Heart left ventricle (tissue), 16 donors: ENCODE measurements at regions not wholly inside any gene's neighbourhood (a gene's known extent, or its start where the extent isn't known, plus 50 kb on each side); places are given as distances from the start of the nearest gene placed in this dataset.

Source experiments
- ATAC-seq, 4 donors: fragments of 200-7000 bp; cut with Tn5 transposase; one replicate each; pipeline ENCODE4 v1.9.1; 2020 to 2022; ENCODE audit warnings: moderate library complexity in 4 of 4, mild to moderate bottlenecking in 3 of 4, moderate number of reproducible peaks in 1 of 4
- DNase-seq, 5 donors: peaks; one replicate each; pipeline ENCODE4 v3.0.0-alpha.2; 2020
- H3K27ac ChIP-seq, 12 donors: fragments of 200-600 bp; sonication (generic) in 4 of 12; one replicate each; pipeline versions ENCODE4 v1.5.0 to v1.8.0; 2016 to 2022; ENCODE audit warnings: mild to moderate bottlenecking in 2 of 12
- H3K27me3 ChIP-seq, 9 donors: fragments of 200-600 bp; sonication (generic) in 2 of 9; one replicate each; pipeline versions ENCODE4 v1.5.1 to v1.8.0; 2016 to 2022; ENCODE audit warnings: mild to moderate bottlenecking in 3 of 9
- H3K36me3 ChIP-seq, 9 donors: fragments of 200-600 bp; sonication (generic) in 2 of 9; one replicate each; pipeline versions ENCODE4 v1.5.0 to v1.8.0; 2018 to 2022; ENCODE audit warnings: mild to moderate bottlenecking in 2 of 9
- H3K4me1 ChIP-seq, 12 donors: fragments of 200-600 bp; sonication (generic) in 4 of 12; one replicate each; pipeline versions ENCODE4 v1.5.0 to v1.8.0; 2016 to 2022; ENCODE audit warnings: mild to moderate bottlenecking in 3 of 12
- H3K4me3 ChIP-seq, 12 donors: fragments of 200-600 bp; sonication (generic) in 4 of 12; one replicate each; pipeline versions ENCODE4 v1.5.0 to v1.8.0; 2017 to 2022; ENCODE audit warnings: mild to moderate bottlenecking in 9 of 12, moderate library complexity in 4 of 12
- H3K9me3 ChIP-seq, 12 donors: fragments of 200-600 bp; sonication (generic) in 4 of 12; one replicate each; pipeline versions ENCODE4 v1.5.0 to v1.8.0; 2016 to 2022; ENCODE audit warnings: mild to moderate bottlenecking in 1 of 12
- CTCF ChIP-seq, 12 donors: fragments of 200-600 bp; sonication (generic) in 4 of 12; IDR thresholded peaks; one replicate each; pipeline versions ENCODE4 v1.5.0 to v1.8.0; 2018 to 2022; ENCODE audit warnings: antibody characterized with exemption in 12 of 12, mild to moderate bottlenecking in 5 of 12
- POLR2A ChIP-seq, 2 donors: fragments of 450-650 bp; IDR thresholded peaks; one replicate each; pipeline ENCODE4 v1.6.1; 2017; ENCODE audit warnings: antibody characterized with exemption in 2 of 2, mild to moderate bottlenecking in 2 of 2, moderate library complexity in 2 of 2
- WGBS, 4 donors: extraction: QIAGEN DNeasy Blood & Tissue Kit in 2 of 4; methylation state at CpG; one replicate each; pipeline versions ENCODE4 v1.1.5 to v1.1.7; 2013 to 2018; 5-methylcytosine and 5-hydroxymethylcytosine counted together
- intact Hi-C, 10 donors: fragments of 100-400 bp; cut with DNase I; formaldehyde crosslinking; loops; one replicate each; pipeline versions ENCODE4 v1.11.1 to v1.14.2; 2022
- donor health status: ischemic (EF 13 %, LVEDD 7.1; RV severe dilation, severe dysfunction).
- donor health status: healthy with polysubstance abuse.
- donor health status: DM: no; HTN: yes; CAD: no.
- donor health status: DM: no; HTN: no; CAD: no.
- donor health status: ischemic (EF 25% LVEDD 6.9; RV normal size, moderate dysfunction).
- donor health status: ischemic (EF 25% LVEDD 5.7; RV mildly dilated, moderate dysfunction).
- donor health status: healthy.
- donor health status: DM: yes; HTN: yes; CAD: no.
- donor health status: ischemic (EF 35%, LVEDD 5.7; RV mildly dilated, moderate dysfunction).
- donor health status: nonischemic (EF 11% LVEDD 7.7; RV severe dilation, severe dysfunction).
- donor health status: DM: yes; HTN: yes; CAD: no.
- donor health status: PGD.
- donor health status: ischemic (EF 29% LVEDD 5.4; RV normal size, mild dysfunction).
- donor health status: nonischemic (EF 23%, LVEDD 6.1; RV moderate dilation, normal function).

GRCh38 chr2:59804732-59805131 is 748.7 kb downstream of the BCL11A start:
- no peak for ATAC-seq
- Histone ChIP-seq H3K27me3 (no peaks in the 10 kb centered on the region), H3K36me3 (no peaks in the 10 kb centered on the region), H3K27ac (no peak overlapping the region), H3K4me1 (no peaks in the 10 kb centered on the region), H3K9me3 (peaks cover 0 to 12% (median 0%) of the 10 kb centered on the region in 12 donors), H3K4me3 (no peak overlapping the region)
- TF ChIP-seq POLR2A (IDR thresholded peaks at IDR 0.05), result no peak
- no peak for TF ChIP-seq CTCF (IDR thresholded peaks at IDR 0.05)
- 41 to 48% (median 45%) methylated on average over 6 of the region's 6 CpGs for WGBS, 4 donors
- DNase-seq, result no peak
- intact Hi-C loops, result no loop called here

- no peak for TF ChIP-seq POLR2A (IDR thresholded peaks at IDR 0.05)
- no peak for TF ChIP-seq CTCF (IDR thresholded peaks at IDR 0.05)
- intact Hi-C loops, result no loop called here
- Histone ChIP-seq H3K36me3 (no peaks in the 10 kb centered on the region), H3K9me3 (peaks cover 0 to 15% (median 0%) of the 10 kb centered on the region in 12 donors), H3K27me3 (no peaks in the 10 kb centered on the region), H3K27ac (no peak overlapping the region), H3K4me1 (no peaks in the 10 kb centered on the region), H3K4me3 (no peak overlapping the region)
- ATAC-seq (no peak), DNase-seq (no peak)
- 73 to 86% (median 79%) methylated on average over 8 of the region's 8 CpGs for WGBS, 4 donors
Observed at GRCh38 chr2:59803586-59803985, 749.9 kb downstream of the BCL11A start.

- no peak overlapping the region for H3K4me3 ChIP-seq
- no peak for TF ChIP-seq POLR2A (IDR thresholded peaks at IDR 0.05)
- TF ChIP-seq CTCF (IDR thresholded peaks at IDR 0.05), result no peak
- H3K4me1 ChIP-seq, result no peaks in the 10 kb centered on the region
- no peaks in the 10 kb centered on the region for H3K27me3 ChIP-seq
- no peak overlapping the region for H3K27ac ChIP-seq
- peaks cover 0 to 23% (median 0%) of the 10 kb centered on the region in 12 donors for H3K9me3 ChIP-seq
- 84 to 95% (median 90%) methylated on average over 9 of the region's 9 CpGs for WGBS, 4 donors
- no peaks in the 10 kb centered on the region for H3K36me3 ChIP-seq
- ATAC-seq (no peak), DNase-seq (no peak)
- intact Hi-C loops, result no loop called here
Observed at GRCh38 chr2:59798687-59799232, 754.7 kb downstream of the BCL11A start.

- H3K9me3 ChIP-seq, result peaks cover 0 to 13% (median 0%) of the 10 kb centered on the region in 12 donors
- H3K4me1 ChIP-seq, result no peaks in the 10 kb centered on the region
- H3K4me3 ChIP-seq, result no peak overlapping the region
- no peak for DNase-seq
- H3K27me3 ChIP-seq, result no peaks in the 10 kb centered on the region
- intact Hi-C loops, result no loop called here
- no peaks in the 10 kb centered on the region for H3K36me3 ChIP-seq
- WGBS, 4 donors, result 81 to 84% (median 83%) methylated on average over 12 of the region's 12 CpGs
- H3K27ac ChIP-seq, result no peak overlapping the region
- TF ChIP-seq CTCF (IDR thresholded peaks at IDR 0.05) (no peak), POLR2A (IDR thresholded peaks at IDR 0.05) (no peak)
- ATAC-seq, result no peak
Observed at GRCh38 chr2:59791004-59791618, 762.3 kb downstream of the BCL11A start.
